Stomach (tissue), 8 donors: ENCODE measurements at regions not wholly inside any gene's neighbourhood (a gene's known extent, or its start where the extent isn't known, plus 50 kb on each side); places are given as distances from the start of the nearest gene placed in this dataset.

Experiments
- DNase-seq, 2 donors: peaks; one replicate each; pipeline versions ENCODE4 v3.0.0 to v3.0.0-alpha.2; 2013 to 2019
- H3K27ac ChIP-seq, 5 donors: fragments of 200-600 bp in 4 of 5; sonication (generic) in 4 of 5; one replicate each; pipeline ENCODE4 v1.5.1; 2013 to 2019; ENCODE audit warnings: mild to moderate bottlenecking in 1 of 5, moderate library complexity in 1 of 5
- H3K27me3 ChIP-seq, 3 donors: fragments of 200-600 bp; sonication (generic); one replicate each; pipeline ENCODE4 v1.5.1; 2017 to 2019; ENCODE audit warnings: mixed run types in 1 of 3
- H3K36me3 ChIP-seq, 4 donors: fragments of 200-600 bp; sonication (generic); 1 replicate in 3 of 4; 2 replicates in 1 of 4; pipeline ENCODE4 v1.5.1; 2016 to 2019
- H3K4me1 ChIP-seq, 4 donors: fragments of 200-600 bp; sonication (generic); one replicate each; pipeline ENCODE4 v1.5.1; 2016 to 2019
- H3K4me3 ChIP-seq, 4 donors: fragments of 200-600 bp; sonication (generic) in 3 of 4; one replicate each; pipeline ENCODE4 v1.5.1; 2016 to 2019; ENCODE audit warnings: mild to moderate bottlenecking in 1 of 4
- H3K9me3 ChIP-seq, 4 donors: fragments of 200-600 bp; sonication (generic); one replicate each; pipeline ENCODE4 v1.5.1; 2016 to 2019
- EP300 ChIP-seq: sonication (generic); formaldehyde crosslinking; IDR thresholded peaks from one replicate; pipeline ENCODE4 v1.6.1; 2017; ENCODE audit warnings: antibody characterized with exemption
- POLR2A ChIP-seq, 4 donors: fragments of 450-650 bp; IDR thresholded peaks; one replicate each; pipeline ENCODE4 v1.6.1; 2016; ENCODE audit warnings: antibody characterized with exemption in 4 of 4, control low read depth in 2 of 4, mild to moderate bottlenecking in 1 of 4, moderate library complexity in 1 of 4
- POLR2AphosphoS5 ChIP-seq, 3 donors: sonication (generic); formaldehyde crosslinking; IDR thresholded peaks; one replicate each; pipeline ENCODE4 v1.6.1; 2016; ENCODE audit warnings: antibody characterized with exemption in 3 of 3
- WGBS, 5 donors: extraction: QIAGEN DNeasy Blood & Tissue Kit in 3 of 5; methylation state at CpG; one replicate each; pipeline versions ENCODE4 v1.1.5 to v1.1.7; 2013 to 2018; 5-methylcytosine and 5-hydroxymethylcytosine counted together
- intact Hi-C: fragments of 100-400 bp; cut with DNase I; formaldehyde crosslinking; loops from one replicate; pipeline ENCODE4 v1.15.1; 2023; ENCODE audit warnings: low total_unique reads
- TF ChIP-seq, protein P1 (sequence below), 7 experiments: fragments of 450-650 bp in 4 of 7; fragments of 200-600 bp in 3 of 7; sonication (generic) in 3 of 7; IDR thresholded peaks; one replicate each; pipeline ENCODE4 v1.5.1; 2016 to 2019; ENCODE audit warnings: antibody characterized with exemption in 7 of 7, control low read depth in 2 of 7, mild to moderate bottlenecking in 1 of 7
- donor health status: healthy with polysubstance abuse.
- donor health status: Bipolar disorder and iron deficiency.
- donor health status: healthy.

DNA sequence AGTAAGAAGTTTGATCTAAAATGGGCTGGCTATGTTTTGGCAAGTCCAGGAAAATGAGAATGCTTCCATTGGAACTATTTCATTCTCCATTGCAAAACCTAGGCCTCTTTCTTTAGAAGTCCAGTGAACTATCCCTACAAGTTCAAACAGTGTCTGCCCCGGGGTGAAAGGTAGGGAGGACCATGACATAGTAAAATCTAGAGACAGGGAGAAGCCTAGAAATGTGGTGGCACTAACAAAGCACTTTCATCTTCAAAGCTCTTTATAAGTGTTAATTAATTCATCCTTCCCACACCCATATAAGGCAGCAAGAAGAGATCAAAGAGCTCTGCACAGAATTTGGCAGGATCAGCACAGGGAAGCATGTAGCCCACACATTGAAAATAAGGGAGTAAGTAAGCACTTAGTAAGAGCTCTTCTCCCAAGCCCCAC, 214.5 kb downstream of the IRS1 start:
- TF ChIP-seq POLR2AphosphoS5 (IDR thresholded peaks at IDR 0.05) (no peak), EP300 (no peak), POLR2A (IDR thresholded peaks at IDR 0.05) (no peak)
- TF ChIP-seq, protein P1, sequence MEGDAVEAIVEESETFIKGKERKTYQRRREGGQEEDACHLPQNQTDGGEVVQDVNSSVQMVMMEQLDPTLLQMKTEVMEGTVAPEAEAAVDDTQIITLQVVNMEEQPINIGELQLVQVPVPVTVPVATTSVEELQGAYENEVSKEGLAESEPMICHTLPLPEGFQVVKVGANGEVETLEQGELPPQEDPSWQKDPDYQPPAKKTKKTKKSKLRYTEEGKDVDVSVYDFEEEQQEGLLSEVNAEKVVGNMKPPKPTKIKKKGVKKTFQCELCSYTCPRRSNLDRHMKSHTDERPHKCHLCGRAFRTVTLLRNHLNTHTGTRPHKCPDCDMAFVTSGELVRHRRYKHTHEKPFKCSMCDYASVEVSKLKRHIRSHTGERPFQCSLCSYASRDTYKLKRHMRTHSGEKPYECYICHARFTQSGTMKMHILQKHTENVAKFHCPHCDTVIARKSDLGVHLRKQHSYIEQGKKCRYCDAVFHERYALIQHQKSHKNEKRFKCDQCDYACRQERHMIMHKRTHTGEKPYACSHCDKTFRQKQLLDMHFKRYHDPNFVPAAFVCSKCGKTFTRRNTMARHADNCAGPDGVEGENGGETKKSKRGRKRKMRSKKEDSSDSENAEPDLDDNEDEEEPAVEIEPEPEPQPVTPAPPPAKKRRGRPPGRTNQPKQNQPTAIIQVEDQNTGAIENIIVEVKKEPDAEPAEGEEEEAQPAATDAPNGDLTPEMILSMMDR (IDR thresholded peaks at IDR 0.05) = no peak
- intact Hi-C loops = no loop called here
- Histone ChIP-seq H3K27me3 (no peaks in the 10 kb centered on the region), H3K27ac (no peak overlapping the region), H3K9me3 (peaks cover 0 to 28% (median 17%) of the 10 kb centered on the region in 4 donors), H3K4me1 (peaks cover 0 to 4% (median 0%) of the 10 kb centered on the region in 4 donors), H3K36me3 (no peaks in the 10 kb centered on the region), H3K4me3 (no peak overlapping the region)
- WGBS, 5 donors = 68 to 88% (median 75%) methylated on average over 1 of the region's 1 CpG
- DNase-seq = no peak

DNA sequence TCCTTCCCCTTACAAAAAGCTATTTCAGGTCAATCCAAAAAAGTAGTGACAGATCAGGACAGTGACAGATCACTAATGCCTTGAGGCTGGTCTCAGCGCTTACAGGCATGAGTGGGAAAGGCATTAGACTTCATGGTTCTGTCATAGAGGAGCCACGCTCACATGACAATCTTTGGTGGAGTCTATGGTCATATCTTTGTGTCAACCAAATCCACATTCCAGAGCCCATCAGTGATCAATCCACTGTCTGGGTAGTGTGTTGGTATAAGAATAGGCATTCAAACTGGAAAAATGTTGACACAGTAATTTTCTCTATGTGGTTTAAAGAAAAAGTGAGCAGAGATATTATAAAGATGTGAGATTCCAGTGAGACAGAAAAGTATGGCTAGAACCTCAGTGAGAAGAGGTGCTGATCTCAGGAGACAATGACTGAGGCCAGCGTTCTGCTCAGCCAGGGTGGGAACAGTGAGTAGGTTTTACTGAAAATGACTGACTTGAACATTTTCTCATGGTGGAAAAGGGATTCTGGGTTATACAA, 215.0 kb downstream of the IRS1 start:
- no peak for TF ChIP-seq POLR2AphosphoS5 (IDR thresholded peaks at IDR 0.05)
- TF ChIP-seq POLR2A (IDR thresholded peaks at IDR 0.05) = no peak
- TF ChIP-seq, protein P1 (IDR thresholded peaks at IDR 0.05) = no peak
- Histone ChIP-seq H3K27me3 (no peaks in the 10 kb centered on the region), H3K27ac (no peak overlapping the region), H3K9me3 (peaks cover 0 to 23% (median 17%) of the 10 kb centered on the region in 4 donors), H3K4me1 (peaks cover 0 to 4% (median 0%) of the 10 kb centered on the region in 4 donors), H3K36me3 (no peaks in the 10 kb centered on the region), H3K4me3 (no peak overlapping the region)
- DNase-seq = no peak
- 92 to 96% (median 94%) methylated on average over 3 of the region's 3 CpGs for WGBS, 5 donors
- intact Hi-C loops = no loop called here

DNA sequence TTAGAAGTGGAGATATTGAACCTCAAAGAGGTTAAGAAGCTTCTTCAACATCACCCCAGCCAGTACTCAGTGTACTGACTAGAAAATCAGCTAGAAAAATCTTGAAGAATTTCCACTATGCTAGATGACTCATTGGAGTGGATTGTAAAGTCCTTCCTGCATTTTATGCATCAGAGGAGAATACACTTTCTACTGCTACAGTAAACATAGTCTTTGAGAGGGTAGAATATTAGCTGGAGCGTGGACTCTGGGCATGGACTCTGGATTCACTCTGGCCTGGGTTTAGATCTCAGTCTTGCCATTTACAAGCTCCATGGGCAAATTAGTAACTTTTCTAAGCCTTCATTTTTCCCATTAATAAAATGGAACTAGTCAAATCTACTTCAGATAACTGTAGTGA, 215.9 kb downstream of the IRS1 start:
- Histone ChIP-seq H3K27me3 (no peaks in the 10 kb centered on the region), H3K36me3 (no peaks in the 10 kb centered on the region), H3K27ac (no peak overlapping the region), H3K4me3 (no peak overlapping the region), H3K9me3 (peaks cover 0 to 17% (median 13%) of the 10 kb centered on the region in 4 donors), H3K4me1 (peaks cover 0 to 4% (median 0%) of the 10 kb centered on the region in 4 donors)
- intact Hi-C loops = no loop called here
- TF ChIP-seq EP300 (no peak), POLR2AphosphoS5 (IDR thresholded peaks at IDR 0.05) (peak in 1 of 3 donors; percentile 25)
- peak in 1 of 2 donors; percentile 12 for DNase-seq
- 61 to 76% (median 71%) methylated on average over 1 of the region's 1 CpG for WGBS, 5 donors

DNA sequence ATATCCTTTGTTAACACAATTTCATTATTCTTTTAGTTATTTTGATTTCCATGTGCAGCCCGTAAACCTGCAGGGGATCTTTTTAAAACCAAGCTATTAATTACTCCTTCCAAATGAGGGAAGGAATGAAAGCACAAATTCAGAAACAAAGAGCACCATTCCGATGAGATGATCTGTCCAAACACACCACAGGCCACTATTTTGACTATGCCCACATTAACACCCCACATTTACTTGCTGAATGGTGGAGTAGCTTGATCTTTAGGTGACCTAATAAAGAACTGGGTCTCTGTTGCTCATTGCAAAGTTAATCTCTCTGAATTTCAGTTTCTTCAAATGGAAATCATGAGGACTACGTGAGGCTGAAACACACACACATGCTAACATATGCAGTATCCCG, 218.0 kb downstream of the IRS1 start:
- Histone ChIP-seq H3K27ac (no peak overlapping the region), H3K4me1 (peaks cover 0 to 4% (median 0%) of the 10 kb centered on the region in 4 donors), H3K9me3 (no peaks in the 10 kb centered on the region), H3K4me3 (no peak overlapping the region), H3K36me3 (no peaks in the 10 kb centered on the region), H3K27me3 (no peaks in the 10 kb centered on the region)
- 73 to 86% (median 81%) methylated on average over 4 of the region's 4 CpGs for WGBS, 5 donors
- no peak for DNase-seq
- TF ChIP-seq POLR2A (IDR thresholded peaks at IDR 0.05) (no peak), EP300 (no peak)
- intact Hi-C loops = no loop called here

DNA sequence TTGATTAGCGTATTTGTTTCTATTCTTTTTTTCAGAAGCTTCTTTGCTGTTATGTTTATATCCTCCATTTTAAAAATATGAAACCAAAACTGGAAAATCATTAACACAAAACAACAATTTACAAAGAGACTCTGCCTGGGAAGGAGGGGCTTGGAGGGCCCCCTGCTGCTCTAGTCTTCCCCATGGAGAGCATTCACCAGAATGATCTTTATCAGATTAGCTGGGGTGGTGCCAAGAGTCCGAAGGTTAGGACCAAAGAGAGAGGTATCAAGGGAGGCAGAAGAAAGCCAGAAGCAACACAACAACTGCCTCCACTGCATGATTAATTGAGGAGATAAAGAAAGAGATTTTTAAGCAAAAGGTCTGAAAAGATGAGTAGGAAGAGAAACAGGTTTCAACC, 218.6 kb downstream of the IRS1 start:
- no peak for DNase-seq

More for the DNA sequence above, 218.6 kb downstream of the IRS1 start:
- intact Hi-C loops = no loop called here
- Histone ChIP-seq H3K36me3 (no peaks in the 10 kb centered on the region), H3K27ac (no peak overlapping the region), H3K9me3 (no peaks in the 10 kb centered on the region), H3K27me3 (no peaks in the 10 kb centered on the region), H3K4me3 (no peak overlapping the region), H3K4me1 (peaks cover 0 to 4% (median 0%) of the 10 kb centered on the region in 4 donors)
- WGBS, 5 donors = 58 to 71% (median 62%) methylated on average over 2 of the region's 2 CpGs
- no peak for TF ChIP-seq POLR2A (IDR thresholded peaks at IDR 0.05)
- TF ChIP-seq, protein P1 (IDR thresholded peaks at IDR 0.05) = no peak
- TF ChIP-seq EP300 = no peak
- no peak for TF ChIP-seq POLR2AphosphoS5 (IDR thresholded peaks at IDR 0.05)
